GM21737 (cell line): ENCODE measurements at regions not wholly inside any gene's neighbourhood (a gene's known extent, or its start where the extent isn't known, plus 50 kb on each side); places are given as distances from the start of the nearest gene placed in this dataset.
"Not testable (repeated sequence)": the region's sequence is repeated elsewhere in the genome, so short reads cannot be mapped to it uniquely, and the experiment has no call there.

ENCODE experiments used
- ATAC-seq: cut with Tn5 transposase; IDR thresholded peaks from one replicate; pipeline ENCODE4 v1.9.1; 2021; ENCODE audit warnings: mild to moderate bottlenecking, moderate library complexity; ENCODE audit not compliant: unreplicated experiment

- no peak for ATAC-seq
These were observed 997.1 kb upstream of the ARRDC3 start for GRCh38 chr5:92380069-92380770.

DNA sequence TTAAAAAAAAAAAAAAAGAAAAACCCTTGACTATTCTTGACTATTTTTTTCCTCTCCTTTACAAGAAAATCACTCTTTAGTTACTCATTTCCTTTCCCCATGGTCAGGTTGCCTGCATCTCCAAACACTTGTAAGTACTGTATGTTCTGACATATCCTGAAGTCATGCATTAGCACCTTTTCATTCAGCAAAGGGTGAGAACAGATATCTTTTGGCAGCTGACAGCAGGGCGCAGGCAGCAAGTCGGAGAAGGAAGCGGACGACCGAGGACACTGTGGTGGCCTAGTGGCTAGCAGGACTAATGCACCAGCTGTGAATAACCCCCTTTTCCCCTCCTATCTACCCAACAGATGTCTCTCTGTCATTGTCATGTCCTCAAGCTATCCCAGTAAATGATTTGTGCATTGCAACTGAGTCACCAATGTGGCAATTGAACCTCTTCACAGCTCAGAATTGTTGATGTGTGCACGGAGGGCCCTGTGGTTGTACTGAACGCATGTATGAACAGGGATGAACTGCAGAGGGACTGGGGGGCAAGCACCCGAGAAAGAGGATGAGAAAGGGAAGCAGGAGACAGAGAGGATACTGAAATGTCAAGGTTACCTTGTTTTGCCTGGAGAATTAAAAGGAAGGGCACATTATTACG, 996.0 kb upstream of the ARRDC3 start:
- ATAC-seq = no peak

- ATAC-seq = no peak
These were observed 991.7 kb upstream of the ARRDC3 start for GRCh38 chr5:92374859-92375258.

GRCh38 chr5:92372766-92373165, 989.6 kb upstream of the ARRDC3 start:
- no peak for ATAC-seq

DNA sequence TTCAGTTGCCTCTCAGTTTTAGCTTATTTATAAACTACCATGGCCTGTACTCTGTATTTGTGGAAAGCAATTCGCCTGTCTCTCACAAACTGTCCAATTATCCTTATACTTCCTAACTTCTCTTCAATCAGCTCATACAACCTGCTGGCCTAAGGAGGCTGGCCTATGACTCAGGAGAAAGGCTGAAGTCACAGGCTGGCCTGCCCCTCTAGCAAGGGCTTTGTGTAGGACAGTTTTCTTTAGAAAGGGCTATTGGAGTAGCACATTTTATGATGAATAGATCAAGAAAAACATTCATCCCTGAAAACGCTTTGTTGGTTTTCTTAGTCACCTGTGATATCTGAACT, 988.7 kb upstream of the ARRDC3 start:
- ATAC-seq = no peak

DNA sequence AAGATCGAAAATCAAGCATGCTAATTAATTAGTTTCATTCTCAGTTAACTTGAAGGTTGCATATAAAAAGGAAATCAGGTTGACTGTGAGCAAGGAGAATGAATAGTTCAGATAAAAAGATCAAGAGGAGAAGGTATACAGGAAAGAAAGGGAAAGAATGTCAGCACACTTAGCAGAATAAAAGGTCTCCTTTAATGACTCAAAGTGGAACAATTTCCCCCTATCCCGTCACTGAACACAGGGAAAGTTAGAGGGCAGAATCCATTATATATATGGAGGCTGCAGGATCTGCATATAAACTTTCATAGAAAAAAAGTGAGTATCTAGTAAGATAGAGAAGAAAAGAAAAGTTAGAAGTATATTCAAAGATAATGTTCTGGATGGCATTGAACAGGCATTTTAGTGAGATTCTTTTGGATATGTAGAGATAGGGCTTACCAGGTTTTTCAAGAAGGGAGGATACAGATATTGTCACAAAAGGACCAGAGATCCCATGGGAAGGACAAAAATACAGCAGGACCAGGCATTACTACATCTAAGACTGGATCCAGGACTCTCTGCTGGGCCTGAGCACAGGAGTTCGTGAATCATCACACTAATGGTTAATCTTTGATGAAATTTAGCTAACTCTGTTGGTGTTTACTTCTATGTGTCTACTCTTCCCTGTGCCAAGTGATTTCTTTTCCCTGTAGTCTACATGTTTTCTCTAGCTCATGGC, 988.2 kb upstream of the ARRDC3 start:
- ATAC-seq = no peak

GRCh38 chr5:92370032-92370431, 986.9 kb upstream of the ARRDC3 start:
- no peak for ATAC-seq

DNA sequence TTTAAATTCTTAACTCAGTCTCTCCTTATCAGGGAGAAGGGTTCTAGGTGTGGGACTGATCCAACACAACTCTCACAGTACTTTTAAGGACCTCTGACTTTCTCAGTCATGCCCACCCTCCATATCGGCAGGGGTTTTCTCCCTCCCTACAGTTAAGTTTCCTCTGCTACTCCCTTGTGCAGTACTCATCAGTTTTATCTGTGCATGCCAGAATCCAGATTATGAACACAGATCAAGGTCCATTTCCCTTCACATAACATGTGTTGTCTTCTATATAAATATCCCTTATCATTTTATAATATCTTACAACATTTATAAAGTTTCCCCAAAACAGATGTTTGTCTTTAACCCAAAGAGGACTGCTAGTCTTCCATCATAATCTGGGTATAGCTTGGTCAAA, 986.5 kb upstream of the ARRDC3 start:
- no peak for ATAC-seq

- no peak for ATAC-seq
These were observed 982.0 kb upstream of the ARRDC3 start for GRCh38 chr5:92364986-92365550.

DNA sequence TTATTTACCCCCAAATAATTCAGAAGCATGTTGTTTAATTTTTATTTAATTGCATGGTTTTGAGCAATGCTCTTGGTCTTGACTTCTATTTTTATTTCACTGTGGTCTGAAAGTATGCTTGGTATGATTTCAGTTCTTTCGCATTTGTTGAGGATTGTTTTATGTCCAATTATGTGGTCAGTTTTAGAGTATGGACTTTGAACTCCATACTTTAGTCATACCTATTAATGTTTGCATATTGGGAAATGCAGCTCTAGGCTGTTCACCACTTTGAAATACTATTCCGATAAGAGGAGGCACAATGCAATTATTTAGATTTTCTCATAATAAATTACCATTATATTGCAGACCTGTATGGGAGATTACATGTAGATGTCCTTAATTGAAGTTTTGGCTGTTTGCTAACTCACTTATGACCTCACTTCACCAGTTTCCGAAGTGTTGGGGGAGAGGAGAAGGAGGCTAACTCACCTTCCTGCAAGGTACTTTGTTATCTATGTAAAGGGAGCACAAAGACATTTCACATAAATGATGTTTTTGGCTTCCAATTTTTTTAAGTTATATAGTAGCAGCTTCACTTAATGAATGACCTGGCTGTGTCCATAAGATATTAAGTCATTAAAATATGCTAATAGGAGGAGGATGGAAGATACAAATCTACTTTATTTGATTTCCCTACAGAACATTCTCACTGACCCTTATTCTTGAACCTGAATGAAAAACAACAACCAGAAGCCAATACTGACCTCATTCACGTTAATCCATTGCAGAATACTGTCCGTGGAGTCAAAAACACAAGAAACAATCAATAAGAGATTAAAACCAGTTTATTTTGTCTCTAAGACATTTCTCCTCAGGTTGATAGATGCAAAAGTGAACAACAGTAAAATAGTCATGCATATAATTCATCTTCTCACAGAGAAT, 970.3 kb upstream of the ARRDC3 start:
- no peak for ATAC-seq

DNA sequence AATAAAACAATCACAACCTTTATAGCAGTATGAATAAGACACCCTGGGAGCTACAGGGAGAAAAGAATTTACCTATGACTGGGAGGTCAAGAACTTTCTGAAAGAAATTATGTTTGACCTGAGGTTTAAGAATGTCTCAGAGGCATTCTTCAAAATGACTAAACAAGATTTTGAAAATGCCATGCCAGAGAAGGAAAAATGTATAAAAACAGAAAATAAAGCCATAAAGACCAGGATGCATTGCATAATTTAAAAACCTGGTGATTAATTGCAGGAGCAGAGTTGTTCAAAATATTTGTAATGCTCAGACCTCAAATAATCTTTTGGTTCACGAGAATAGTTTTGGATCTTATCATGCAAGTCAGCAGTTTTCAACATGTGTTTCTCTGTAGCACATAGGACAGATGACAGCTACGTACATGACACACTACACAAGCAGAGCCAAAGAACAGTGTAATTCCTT, 954.7 kb upstream of the ARRDC3 start:
- no peak for ATAC-seq

- ATAC-seq = no peak
These were observed 948.9 kb upstream of the ARRDC3 start for GRCh38 chr5:92332039-92332438.

GRCh38 chr5:92330365-92330764, 947.2 kb upstream of the ARRDC3 start:
- ATAC-seq = no peak

DNA sequence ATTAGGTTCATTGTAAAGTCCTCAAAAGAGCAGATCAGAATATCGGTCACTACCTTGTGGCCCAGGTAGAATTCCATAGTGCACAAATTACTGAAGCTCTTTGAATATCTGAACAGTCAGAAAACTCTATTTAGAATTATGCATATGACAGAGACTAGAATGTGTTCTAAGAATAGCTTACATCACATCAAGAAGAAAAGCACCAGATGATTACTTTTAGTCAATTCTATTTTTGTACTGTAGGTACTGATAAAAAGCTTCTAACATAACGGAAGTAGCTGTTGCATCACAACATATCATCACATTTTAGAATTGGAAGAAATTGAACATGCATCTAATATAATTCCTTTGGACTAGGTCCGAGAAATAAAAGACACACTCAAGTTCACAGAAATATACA, 946.6 kb upstream of the ARRDC3 start:
- no peak for ATAC-seq

GRCh38 chr5:92328584-92329259, 945.6 kb upstream of the ARRDC3 start:
- no peak for ATAC-seq

DNA sequence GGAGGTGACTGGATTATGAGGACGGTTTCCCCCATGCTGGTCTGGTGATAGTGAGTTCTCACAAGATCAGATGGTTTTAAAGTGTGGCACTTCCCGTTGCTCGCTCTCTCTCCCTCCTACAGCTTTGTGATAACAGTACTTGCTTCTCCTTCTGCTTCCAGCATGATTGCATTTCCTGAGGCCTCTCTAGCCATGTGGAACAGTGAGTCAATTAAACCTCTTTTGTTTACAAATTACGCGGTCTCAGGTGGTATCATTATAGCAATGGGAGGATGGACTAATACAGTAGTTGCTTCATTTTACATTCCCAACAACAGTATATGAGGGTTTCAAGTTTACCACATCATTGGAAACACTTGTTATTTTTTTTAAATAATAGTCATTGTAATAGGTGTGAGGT, 937.3 kb upstream of the ARRDC3 start:
- ATAC-seq = no peak

GRCh38 chr5:92313385-92313784, 930.3 kb upstream of the ARRDC3 start:
- ATAC-seq = no peak

DNA sequence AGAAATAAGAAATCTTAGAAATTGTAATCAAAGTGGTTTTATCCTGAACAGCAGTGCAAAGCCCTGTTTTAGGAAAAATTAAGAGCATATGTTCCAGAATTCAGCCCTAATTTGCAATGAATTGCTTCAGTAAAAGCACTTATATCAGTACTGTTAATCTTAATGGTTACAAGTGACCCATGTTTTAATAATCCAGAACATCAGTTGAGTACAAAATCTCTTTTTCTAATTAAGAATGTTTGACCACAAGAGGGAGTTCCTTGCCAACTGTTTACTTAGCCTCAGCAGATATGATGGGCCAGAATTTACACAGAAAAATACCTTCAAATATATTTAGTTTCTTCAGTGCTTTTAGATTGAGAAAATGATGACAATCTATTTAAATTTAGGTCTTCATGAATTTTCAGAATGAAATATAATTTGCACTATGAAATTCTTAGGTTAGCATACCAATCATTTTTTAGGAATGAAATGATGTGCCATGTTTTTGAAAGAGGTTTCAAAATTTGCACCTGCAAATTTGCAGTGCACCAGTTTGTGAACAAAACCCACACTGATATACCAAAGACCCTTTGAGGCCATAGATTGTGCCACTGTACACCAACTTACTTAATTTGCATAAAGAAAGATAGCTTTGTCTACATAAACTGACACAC, 926.3 kb upstream of the ARRDC3 start:
- no peak for ATAC-seq

GRCh38 chr5:92308679-92309078, 925.6 kb upstream of the ARRDC3 start:
- no peak for ATAC-seq

DNA sequence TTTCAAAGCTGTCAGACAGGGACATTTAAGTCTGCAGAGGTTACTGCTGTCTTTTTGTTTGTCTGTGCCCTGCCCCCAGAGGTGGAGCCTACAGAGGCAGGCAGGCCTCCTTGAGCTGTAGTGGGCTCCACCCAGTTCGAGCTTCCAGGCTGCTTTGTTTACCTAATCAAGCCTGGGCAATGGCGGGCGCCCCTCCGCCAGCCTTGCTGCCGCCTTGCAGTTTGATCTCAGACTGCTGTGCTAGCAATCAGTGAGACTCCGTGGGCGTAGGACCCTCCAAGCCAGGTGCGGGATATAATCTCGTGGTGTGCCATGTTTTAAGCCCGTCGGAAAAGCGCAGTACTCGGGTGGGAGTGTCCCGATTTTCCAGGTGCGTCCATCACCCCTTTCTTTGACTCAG, 919.2 kb upstream of the ARRDC3 start:
- not testable (repeated sequence) for ATAC-seq
